PFSK-1 (cell line): ENCODE measurements at regions not wholly inside any gene's neighbourhood (a gene's known extent, or its start where the extent isn't known, plus 50 kb on each side); places are given as distances from the start of the nearest gene placed in this dataset.

Experiments used
- FOXP2 ChIP-seq: optimal IDR thresholded peaks from 2 replicates; pipeline ENCODE3; 2011; ENCODE audit warnings: borderline replicate concordance, control low read depth, inconsistent platforms; ENCODE audit not compliant: insufficient read depth; ENCODE audit errors: extremely low read length, extremely low read depth
- POLR2AphosphoS5 ChIP-seq: IDR thresholded peaks from 2 replicates; pipeline ENCODE4 v1.6.1; 2012; ENCODE audit warnings: low read depth, mild to moderate bottlenecking, control low read depth, low read length, moderate library complexity
- REST ChIP-seq, 2 experiments: IDR thresholded peaks; 2 replicates each; pipeline versions ENCODE4 v1.6.1 to v1.8.0; 2011 to 2012; ENCODE audit warnings: low read depth in 2 of 2, low read length in 2 of 2, control low read depth in 1 of 2, inconsistent platforms in 1 of 2, mild to moderate bottlenecking in 1 of 2, moderate library complexity in 1 of 2; ENCODE audit not compliant: insufficient read depth in 1 of 2
- SIN3A ChIP-seq: IDR thresholded peaks from 2 replicates; pipeline ENCODE4 v1.6.1; 2012; ENCODE audit warnings: mild to moderate bottlenecking, low read length, moderate library complexity, borderline replicate concordance; ENCODE audit not compliant: insufficient read depth
- TAF1 ChIP-seq: IDR thresholded peaks from 2 replicates; pipeline ENCODE4 v1.6.1; 2012; ENCODE audit warnings: low read length, control low read depth, borderline replicate concordance; ENCODE audit not compliant: insufficient read depth

GRCh38 chr2:105560157-105560556 lies 161.3 kb upstream of the FHL2 start:
- TF ChIP-seq SIN3A (no peak), POLR2AphosphoS5 (no peak)

GRCh38 chr2:105557021-105557920 lies 158.4 kb upstream of the FHL2 start:
- TF ChIP-seq FOXP2 (no peak), POLR2AphosphoS5 (no peak), SIN3A (no peak), TAF1 (no peak), REST (IDR thresholded peaks at IDR 0.05; ENCODE audit: insufficient read depth in 1 of 2, low read depth in 2 of 2, low read length in 2 of 2) (no peak)

GRCh38 chr2:105556366-105556765 lies 157.5 kb upstream of the FHL2 start:
- TF ChIP-seq SIN3A (no peak), FOXP2 (no peak), TAF1 (no peak), REST (IDR thresholded peaks at IDR 0.05; ENCODE audit: insufficient read depth in 1 of 2, low read depth in 2 of 2, low read length in 2 of 2) (no peak), POLR2AphosphoS5 (no peak)

GRCh38 chr2:105554235-105554634 lies 155.4 kb upstream of the FHL2 start:
- TF ChIP-seq SIN3A (no peak), FOXP2 (no peak), POLR2AphosphoS5 (no peak), REST (IDR thresholded peaks at IDR 0.05; ENCODE audit: insufficient read depth in 1 of 2, low read depth in 2 of 2, low read length in 2 of 2) (no peak), TAF1 (no peak)

GRCh38 chr2:105553538-105554196 lies 154.8 kb upstream of the FHL2 start:
- TF ChIP-seq SIN3A, result no peak
- no peak for TF ChIP-seq REST (IDR thresholded peaks at IDR 0.05; ENCODE audit: insufficient read depth in 1 of 2, low read depth in 2 of 2, low read length in 2 of 2)
- no peak for TF ChIP-seq POLR2AphosphoS5
- no peak for TF ChIP-seq TAF1
- no peak for TF ChIP-seq FOXP2
